B cell (primary cell): ENCODE measurements at regions not wholly inside any gene's neighbourhood (a gene's known extent, or its start where the extent isn't known, plus 50 kb on each side); places are given as distances from the start of the nearest gene placed in this dataset.

ENCODE experiments used
- ATAC-seq: fragments of 200-7000 bp; cut with Tn5 transposase; one replicate; pipeline ENCODE4 v1.10.0; 2021; ENCODE audit warnings: low read depth, mild to moderate bottlenecking, moderate number of reproducible peaks, moderate library complexity
- CTCF ChIA-PET: fragments of 350-600 bp; sonication (Branson Sonifier 250); formaldehyde crosslinking; loops from one replicate; lab custom pipeline; 2021; ENCODE audit warnings: antibody characterized with exemption, inconsistent platforms; lab: Charles Lee
- POLR2A ChIA-PET: fragments of 350-600 bp; sonication (Branson Sonifier 250); formaldehyde crosslinking; loops from one replicate; lab custom pipeline; 2021; ENCODE audit warnings: antibody characterized with exemption; lab: Charles Lee
- DNase-seq: peaks from one replicate; pipeline ENCODE4 v3.0.0; 2013
- H2AFZ ChIP-seq: 2 replicates; pipeline ENCODE4 v1.6.1; 2012; ENCODE audit warnings: mild to moderate bottlenecking, low read depth, low read length; ENCODE audit not compliant: insufficient read depth, poor library complexity, severe bottlenecking
- H3K27ac ChIP-seq, 2 donors: 1 replicate in 1 of 2; 2 replicates in 1 of 2; pipeline ENCODE4 v1.5.1; 2012 to 2013; ENCODE audit warnings: low read length in 2 of 2, mild to moderate bottlenecking in 2 of 2, moderate library complexity in 1 of 2
- H3K27me3 ChIP-seq, 4 experiments: fragments of 200-600 bp in 1 of 4; sonication (generic) in 1 of 4; replicated peaks in 1 of 4; 1 replicate in 2 of 4; 2 replicates in 2 of 4; pipeline versions ENCODE4 v1.6.1 to v1.7.0; 2013 to 2016; ENCODE audit warnings: low read length in 3 of 4, mild to moderate bottlenecking in 2 of 4, mixed read lengths in 1 of 4, moderate library complexity in 1 of 4; ENCODE audit not compliant: insufficient read depth in 4 of 4, control insufficient read depth in 3 of 4; ENCODE audit errors: control extremely low read depth in 1 of 4
- H3K36me3 ChIP-seq, 2 experiments: replicated peaks in 1 of 2; 1 replicate in 1 of 2; 2 replicates in 1 of 2; pipeline versions ENCODE4 v1.6.1 to v1.7.1; 2013; ENCODE audit warnings: low read length in 1 of 2; ENCODE audit not compliant: insufficient read depth in 2 of 2, control insufficient read depth in 1 of 2; ENCODE audit errors: control extremely low read depth in 1 of 2, extremely low read depth in 1 of 2
- H3K4me1 ChIP-seq, 2 donors: fragments of 200-600 bp in 1 of 2; sonication (generic) in 1 of 2; 1 replicate in 1 of 2; 2 replicates in 1 of 2; pipeline versions ENCODE4 v1.5.1 to v1.6.1; 2013 to 2017; ENCODE audit warnings: low read length in 2 of 2; ENCODE audit not compliant: control insufficient read depth in 2 of 2, insufficient read depth in 2 of 2
- H3K4me2 ChIP-seq: replicated peaks from 2 replicates; pipeline ENCODE3; 2012; ENCODE audit warnings: mild to moderate bottlenecking, low read depth, low read length; ENCODE audit not compliant: poor library complexity, severe bottlenecking
- H3K4me3 ChIP-seq, 5 experiments: fragments of 200-600 bp in 1 of 5; sonication (generic) in 1 of 5; 1 replicate in 3 of 5; 2 replicates in 2 of 5; pipeline versions ENCODE4 v1.5.1 to v1.7.0; 2011 to 2016; ENCODE audit warnings: low read length in 4 of 5, mild to moderate bottlenecking in 4 of 5, low read depth in 2 of 5, control low read depth in 1 of 5, moderate library complexity in 1 of 5; ENCODE audit not compliant: insufficient read depth in 1 of 5; ENCODE audit errors: control extremely low read depth in 1 of 5, extremely low read depth in 1 of 5
- H3K79me2 ChIP-seq: fragments of 200-600 bp; sonication (generic); one replicate; pipeline ENCODE4 v1.6.0; 2016; ENCODE audit warnings: low read length; ENCODE audit not compliant: control insufficient read depth, insufficient read depth
- H3K9ac ChIP-seq: fragments of 200-600 bp; sonication (generic); 2 replicates; pipeline ENCODE4 v1.6.1; 2017; ENCODE audit warnings: mild to moderate bottlenecking, low read length, moderate library complexity
- H3K9me3 ChIP-seq, 3 donors: one replicate each; pipeline versions ENCODE4 v1.6.1 to v1.7.1; 2013; ENCODE audit warnings: low read length in 2 of 3; ENCODE audit not compliant: control insufficient read depth in 2 of 3, insufficient read depth in 1 of 3; ENCODE audit errors: control extremely low read depth in 1 of 3
- H4K20me1 ChIP-seq: 2 replicates; pipeline ENCODE4 v1.6.0; 2012; ENCODE audit warnings: mild to moderate bottlenecking, low read length; ENCODE audit not compliant: insufficient read depth, control insufficient read depth, poor library complexity, severe bottlenecking
- H3K27ac Mint-ChIP-seq: one replicate; pipeline ENCODE4 v1.8.0; 2021; ENCODE audit warnings: mixed read lengths
- H3K27me3 Mint-ChIP-seq: one replicate; pipeline ENCODE4 v1.8.0; 2021; ENCODE audit warnings: mixed read lengths
- H3K4me1 Mint-ChIP-seq: one replicate; pipeline ENCODE4 v1.8.0; 2021; ENCODE audit warnings: mixed read lengths
- H3K4me3 Mint-ChIP-seq: one replicate; pipeline ENCODE4 v1.8.0; 2021; ENCODE audit warnings: mixed read lengths
- H3K9me3 Mint-ChIP-seq: one replicate; pipeline ENCODE4 v1.8.0; 2022; ENCODE audit warnings: mixed read lengths; ENCODE audit not compliant: insufficient read depth
- EZH2 ChIP-seq: IDR thresholded peaks from 2 replicates; pipeline ENCODE4 v1.6.1; 2012; ENCODE audit warnings: borderline replicate concordance, low read depth, mild to moderate bottlenecking, moderate library complexity, low read length; ENCODE audit not compliant: insufficient read depth, poor library complexity, severe bottlenecking
- WGBS: methylation state at CpG from one replicate; pipeline ENCODE4 v1.1.5; 2013; ENCODE audit warnings: missing lambda C conversion rate; ENCODE audit not compliant: insufficient coverage; 5-methylcytosine and 5-hydroxymethylcytosine counted together
- intact Hi-C: fragments of 100-400 bp; cut with micrococcal nuclease; formaldehyde crosslinking; loops from one replicate; pipeline ENCODE4 v1.10.0; 2022
- TF ChIP-seq, protein P1 (sequence below): fragments of 200-600 bp; IDR thresholded peaks from one replicate; pipeline ENCODE4 v1.8.0; 2022; ENCODE audit warnings: antibody characterized with exemption, mild to moderate bottlenecking

DNA sequence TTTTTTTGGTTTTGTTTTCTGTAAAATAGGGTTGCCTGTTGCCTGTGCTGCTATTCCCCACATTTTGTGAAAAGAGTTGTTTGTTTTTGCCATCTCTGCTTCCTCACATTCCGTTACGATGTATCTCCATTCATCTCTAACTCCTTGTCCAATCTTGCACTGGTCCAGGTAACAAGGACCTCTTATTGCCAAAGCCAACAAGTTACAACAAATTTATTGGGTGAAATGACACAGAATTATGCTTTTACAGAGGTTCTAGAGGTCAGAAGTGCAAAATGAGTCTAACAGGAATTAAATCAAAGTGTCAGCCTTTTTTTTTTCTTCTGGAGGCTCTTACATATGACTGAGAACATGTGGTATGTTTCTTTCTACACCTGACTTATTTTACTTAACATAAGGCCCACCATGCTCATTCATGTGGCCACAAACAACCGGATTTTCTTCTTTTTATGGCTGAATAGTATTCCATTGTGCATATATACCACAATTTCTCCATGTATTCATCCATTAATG lies 787.9 kb upstream of the B3GALT2 start:
- Mint-ChIP-seq H3K27me3 (no peaks in the 10 kb centered on the region), H3K4me1 (no peaks in the 10 kb centered on the region), H3K4me3 (no peak overlapping the region), H3K27ac (no peak overlapping the region), H3K9me3 (no peaks in the 10 kb centered on the region)
- Histone ChIP-seq H2AFZ (no peak overlapping the region), H3K79me2 (no peaks in the 10 kb centered on the region), H3K27ac (no peak overlapping the region), H3K4me3 (no peak overlapping the region), H3K9ac (no peak overlapping the region), H3K27me3 (no peaks in the 10 kb centered on the region), H4K20me1 (no peaks in the 10 kb centered on the region), H3K9me3 (peaks cover 0 to 1% (median 0%) of the 10 kb centered on the region in 3 donors), H3K36me3 (no peaks in the 10 kb centered on the region), H3K4me1 (no peaks in the 10 kb centered on the region), H3K4me2 (no peak overlapping the region)
- POLR2A ChIA-PET = no interaction called here
- TF ChIP-seq, protein P1, sequence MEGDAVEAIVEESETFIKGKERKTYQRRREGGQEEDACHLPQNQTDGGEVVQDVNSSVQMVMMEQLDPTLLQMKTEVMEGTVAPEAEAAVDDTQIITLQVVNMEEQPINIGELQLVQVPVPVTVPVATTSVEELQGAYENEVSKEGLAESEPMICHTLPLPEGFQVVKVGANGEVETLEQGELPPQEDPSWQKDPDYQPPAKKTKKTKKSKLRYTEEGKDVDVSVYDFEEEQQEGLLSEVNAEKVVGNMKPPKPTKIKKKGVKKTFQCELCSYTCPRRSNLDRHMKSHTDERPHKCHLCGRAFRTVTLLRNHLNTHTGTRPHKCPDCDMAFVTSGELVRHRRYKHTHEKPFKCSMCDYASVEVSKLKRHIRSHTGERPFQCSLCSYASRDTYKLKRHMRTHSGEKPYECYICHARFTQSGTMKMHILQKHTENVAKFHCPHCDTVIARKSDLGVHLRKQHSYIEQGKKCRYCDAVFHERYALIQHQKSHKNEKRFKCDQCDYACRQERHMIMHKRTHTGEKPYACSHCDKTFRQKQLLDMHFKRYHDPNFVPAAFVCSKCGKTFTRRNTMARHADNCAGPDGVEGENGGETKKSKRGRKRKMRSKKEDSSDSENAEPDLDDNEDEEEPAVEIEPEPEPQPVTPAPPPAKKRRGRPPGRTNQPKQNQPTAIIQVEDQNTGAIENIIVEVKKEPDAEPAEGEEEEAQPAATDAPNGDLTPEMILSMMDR = no peak
- intact Hi-C loops = no loop called here
- 100% methylated on average over 1 of the region's 3 CpGs for WGBS
- ATAC-seq (no peak), DNase-seq (no peak)
- CTCF ChIA-PET = no interaction called here

DNA sequence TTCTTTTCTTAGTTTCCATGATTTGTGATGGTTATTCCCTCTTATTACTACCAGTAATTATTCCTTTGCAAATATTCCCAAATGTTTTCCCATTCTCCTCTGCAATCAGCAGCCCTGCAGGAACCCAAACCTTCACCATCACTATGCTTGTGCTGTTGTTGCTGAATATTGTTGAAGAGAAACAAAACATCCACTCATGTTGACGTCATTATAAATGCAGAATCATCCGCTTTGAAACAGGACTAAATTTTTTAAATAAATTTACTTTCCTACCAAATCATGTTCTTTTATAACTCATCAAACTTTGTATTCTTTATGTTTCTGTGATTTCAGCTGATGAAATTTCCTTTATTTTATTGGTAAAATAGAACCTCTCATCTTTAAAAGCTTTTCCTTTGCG lies 787.0 kb upstream of the B3GALT2 start:
- H3K9ac ChIP-seq = no peak overlapping the region
- ChIA-PET POLR2A (no interaction called here), CTCF (no interaction called here)

More for the DNA sequence above, 787.0 kb upstream of the B3GALT2 start:
- Histone ChIP-seq H3K27ac (no peak overlapping the region), H3K4me2 (no peak overlapping the region), H3K36me3 (no peaks in the 10 kb centered on the region), H3K4me1 (no peaks in the 10 kb centered on the region), H3K79me2 (no peaks in the 10 kb centered on the region), H3K4me3 (no peak overlapping the region), H2AFZ (no peak overlapping the region), H3K27me3 (no peaks in the 10 kb centered on the region), H4K20me1 (no peaks in the 10 kb centered on the region), H3K9me3 (peaks cover 0 to 1% (median 0%) of the 10 kb centered on the region in 3 donors)
- DNase-seq (no peak), ATAC-seq (no peak)
- WGBS = no CpG with 5 or more reads among the region's 3 CpGs
- intact Hi-C loops = no loop called here
- Mint-ChIP-seq H3K4me1 (no peaks in the 10 kb centered on the region), H3K27me3 (no peaks in the 10 kb centered on the region), H3K27ac (no peak overlapping the region), H3K9me3 (no peaks in the 10 kb centered on the region), H3K4me3 (no peak overlapping the region)
- TF ChIP-seq EZH2 = no peak
- TF ChIP-seq, protein P1 = no peak
